ENCODE measurements at regions not wholly inside any gene's neighbourhood (a gene's known extent, or its start where the extent isn't known, plus 50 kb on each side); places are given as distances from the start of the nearest gene placed in this dataset.
"Not testable (repeated sequence)": the region's sequence is repeated elsewhere in the genome, so short reads cannot be mapped to it uniquely, and the experiment has no call there.

DNA sequence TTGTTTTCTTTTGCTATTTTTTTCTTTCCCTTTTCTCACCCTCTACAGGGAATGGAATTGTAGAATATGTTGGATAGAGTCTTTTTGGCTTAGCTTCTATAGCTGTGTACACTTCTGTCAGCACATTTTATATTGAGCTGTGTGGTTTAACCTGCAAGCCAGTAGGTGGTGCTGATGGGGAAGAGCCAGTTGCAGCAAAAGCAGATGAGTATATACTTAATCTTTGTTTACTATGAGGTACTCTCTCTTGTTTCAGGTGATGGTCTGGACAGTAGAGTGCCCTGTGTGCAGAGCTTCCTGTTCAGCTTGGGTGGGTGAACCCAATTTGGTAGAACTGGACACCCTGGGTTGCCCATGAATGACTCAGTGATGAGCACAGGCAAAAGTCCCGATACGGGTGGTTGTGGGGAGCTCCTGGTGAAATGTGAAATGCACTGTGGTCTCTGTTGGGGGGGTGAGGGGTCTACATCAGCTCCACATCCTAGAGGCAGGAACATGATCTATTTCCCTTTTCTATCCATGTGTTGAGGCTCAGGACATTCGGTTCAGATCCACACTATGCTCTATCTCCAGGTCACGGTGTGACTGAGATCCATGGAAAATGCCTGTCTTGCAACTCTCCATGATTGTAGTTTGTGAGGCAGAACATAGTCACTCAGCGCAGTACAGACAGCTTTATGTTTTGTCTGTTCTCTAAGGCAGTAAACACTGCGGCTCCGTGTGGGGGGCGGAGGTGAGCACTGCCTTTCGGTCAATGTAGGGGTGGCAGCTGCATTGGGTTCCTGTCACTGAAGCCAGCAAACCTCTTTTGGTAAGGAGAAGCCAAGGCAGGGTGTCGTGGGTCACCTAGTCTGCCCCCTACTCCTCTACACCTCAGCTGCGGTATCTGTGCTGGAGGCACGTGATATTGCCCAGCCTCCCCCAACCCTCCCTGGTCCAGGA is 353.2 kb downstream of the PRR16 start:
- no peak for DNase-seq (ENCODE audit: low spot score)

GRCh38 chr5:120818128-120818527 is 354.0 kb downstream of the PRR16 start:
- no peak for DNase-seq (ENCODE audit: low spot score)

DNA sequence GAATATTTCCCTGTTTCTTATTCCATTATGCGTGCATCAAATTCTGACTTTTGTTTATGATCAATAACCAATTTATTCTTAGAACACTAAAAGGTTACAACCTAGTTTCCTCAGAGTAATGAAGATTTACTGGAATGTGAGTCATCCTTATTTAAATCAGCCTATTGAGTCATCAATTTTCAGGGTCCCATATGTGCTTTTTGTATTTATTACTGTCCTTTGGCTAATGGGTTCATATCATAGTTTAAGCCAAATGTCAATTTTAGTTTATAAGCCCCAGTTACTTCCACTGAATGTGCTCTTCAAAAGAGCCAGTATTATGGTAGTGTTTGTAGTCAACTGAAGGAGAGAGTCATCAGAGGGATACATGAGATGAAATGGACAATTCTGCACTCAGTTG is 359.2 kb downstream of the PRR16 start:
- DNase-seq (ENCODE audit: low spot score), result no peak

DNA sequence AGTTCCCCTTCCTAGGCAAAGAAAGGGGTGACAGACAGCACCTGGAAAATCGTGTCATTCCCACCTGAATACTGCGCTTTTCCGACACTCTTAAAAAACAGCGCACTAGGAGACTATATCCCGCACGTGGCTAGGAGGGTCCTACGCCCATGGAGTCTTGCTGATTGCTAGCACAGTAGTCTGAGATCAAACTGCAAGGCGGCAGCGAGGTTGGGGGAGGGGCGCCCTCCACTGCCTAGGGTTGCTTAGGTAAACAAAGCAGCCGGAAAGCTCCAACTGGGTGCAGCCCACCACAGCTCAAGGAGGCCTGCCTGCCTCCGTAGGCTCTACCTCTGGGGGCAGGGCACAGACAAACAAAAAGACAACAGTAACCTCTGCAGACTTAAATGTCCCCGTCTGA is 367.5 kb downstream of the PRR16 start:
- not testable (repeated sequence) for DNase-seq (ENCODE audit: low spot score)

- no peak for DNase-seq (ENCODE audit: low spot score)
Measured at GRCh38 chr5:120841830-120842229, 377.7 kb downstream of the PRR16 start.

DNA sequence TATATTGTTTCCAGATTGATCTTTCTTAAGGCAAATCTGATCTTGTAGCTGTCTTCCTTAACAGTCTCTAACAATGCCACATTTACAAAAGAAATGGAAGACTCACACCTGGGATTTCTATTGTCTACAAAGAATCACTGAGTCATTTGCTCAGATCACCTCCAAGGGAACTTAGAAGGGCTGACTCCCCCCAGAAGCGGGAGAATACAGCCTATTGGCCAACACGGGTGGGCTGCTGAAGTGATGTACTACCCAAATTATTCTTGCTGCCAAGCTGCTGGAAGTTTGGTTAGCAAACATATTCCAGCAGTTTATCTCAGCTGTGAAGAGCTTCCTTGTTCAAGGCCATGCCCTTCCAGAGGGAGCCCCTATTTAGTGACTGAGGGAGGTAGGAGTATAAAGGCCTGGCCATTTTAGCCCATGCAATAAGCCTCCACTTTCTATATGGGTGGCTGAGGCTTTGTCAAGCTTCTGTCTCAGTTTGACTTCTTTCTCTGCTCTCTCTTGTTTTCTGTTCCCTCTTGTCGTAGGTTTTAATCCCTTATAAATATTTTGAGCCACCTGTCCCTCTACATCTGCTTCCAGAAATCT is 379.4 kb downstream of the PRR16 start:
- DNase-seq (ENCODE audit: low spot score), result no peak

GRCh38 chr5:120848883-120849282 is 384.8 kb downstream of the PRR16 start:
- no peak for DNase-seq (ENCODE audit: low spot score)

DNA sequence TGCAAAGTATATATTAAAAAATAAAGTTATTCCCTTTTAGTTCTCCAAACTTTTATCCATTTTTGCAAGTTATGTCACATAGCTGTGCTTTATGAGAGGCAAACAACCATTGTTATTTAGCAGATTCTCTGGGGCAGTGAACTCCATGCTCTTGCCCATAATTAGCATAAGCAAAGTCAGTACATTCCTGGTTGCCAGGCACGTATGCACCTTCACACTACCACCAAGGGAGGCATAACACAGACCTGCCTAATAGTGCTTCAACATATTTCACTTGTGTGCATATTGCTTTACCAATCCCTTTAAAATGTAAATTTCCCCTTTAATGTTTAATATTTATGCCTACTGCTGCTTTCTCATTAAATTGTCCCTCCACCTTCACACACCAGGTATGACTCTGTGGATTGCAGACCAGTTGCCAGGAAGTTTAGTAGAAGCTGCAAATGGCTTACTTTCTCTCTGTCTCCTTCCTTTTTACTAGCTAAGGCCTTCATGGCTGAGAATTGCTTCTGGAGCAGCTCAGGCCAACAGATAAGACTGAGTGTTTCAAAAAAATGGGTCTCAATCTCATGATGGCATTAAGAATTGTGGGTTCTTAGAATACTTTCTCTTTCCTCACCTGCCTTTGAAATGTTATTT is 388.2 kb downstream of the PRR16 start:
- no peak for DNase-seq (ENCODE audit: low spot score)

GRCh38 chr5:120866997-120867396 is 402.9 kb downstream of the PRR16 start:
- DNase-seq (ENCODE audit: low spot score), result no peak

- DNase-seq (ENCODE audit: low spot score), result no peak
Measured at GRCh38 chr5:120869831-120870230, 405.7 kb downstream of the PRR16 start.

DNA sequence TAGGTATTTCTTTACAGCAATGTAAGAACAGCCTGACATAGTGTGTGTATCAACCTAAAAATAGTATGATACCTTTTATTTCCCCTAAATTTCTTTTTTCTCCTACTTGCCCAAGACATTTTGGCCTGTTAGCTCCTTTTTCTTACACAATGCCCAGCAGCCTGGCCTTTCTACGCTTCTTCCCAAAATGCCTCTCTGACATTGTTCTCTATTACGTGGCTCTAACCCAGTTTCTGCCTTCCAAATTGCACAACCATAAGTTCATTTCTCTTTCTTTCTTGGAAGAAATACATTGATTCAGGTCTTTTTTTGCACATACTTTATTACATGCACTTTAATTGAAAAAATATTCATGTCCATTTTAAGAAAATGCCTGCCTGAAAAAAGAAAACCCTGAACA is 408.2 kb downstream of the PRR16 start:
- no peak for DNase-seq (ENCODE audit: low spot score)

DNA sequence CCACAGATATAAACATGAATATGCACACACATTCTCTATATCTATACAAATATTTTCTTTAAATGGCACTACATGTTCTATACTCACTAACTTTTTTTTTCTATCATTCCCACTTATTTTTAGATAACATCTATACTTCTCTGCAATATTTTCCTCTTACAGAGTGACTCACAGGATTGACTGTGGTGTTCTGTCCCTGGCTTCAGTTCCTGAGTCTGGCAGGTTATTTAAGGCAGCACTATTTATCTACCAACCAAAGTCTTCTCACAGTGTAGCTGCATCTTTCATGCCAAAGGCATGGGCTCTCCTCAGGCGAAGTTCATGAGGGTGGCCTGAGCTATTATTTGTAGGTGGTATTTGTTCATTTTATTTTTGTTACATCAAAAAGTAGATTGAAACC is 409.0 kb downstream of the PRR16 start:
- no peak for DNase-seq (ENCODE audit: low spot score)

DNA sequence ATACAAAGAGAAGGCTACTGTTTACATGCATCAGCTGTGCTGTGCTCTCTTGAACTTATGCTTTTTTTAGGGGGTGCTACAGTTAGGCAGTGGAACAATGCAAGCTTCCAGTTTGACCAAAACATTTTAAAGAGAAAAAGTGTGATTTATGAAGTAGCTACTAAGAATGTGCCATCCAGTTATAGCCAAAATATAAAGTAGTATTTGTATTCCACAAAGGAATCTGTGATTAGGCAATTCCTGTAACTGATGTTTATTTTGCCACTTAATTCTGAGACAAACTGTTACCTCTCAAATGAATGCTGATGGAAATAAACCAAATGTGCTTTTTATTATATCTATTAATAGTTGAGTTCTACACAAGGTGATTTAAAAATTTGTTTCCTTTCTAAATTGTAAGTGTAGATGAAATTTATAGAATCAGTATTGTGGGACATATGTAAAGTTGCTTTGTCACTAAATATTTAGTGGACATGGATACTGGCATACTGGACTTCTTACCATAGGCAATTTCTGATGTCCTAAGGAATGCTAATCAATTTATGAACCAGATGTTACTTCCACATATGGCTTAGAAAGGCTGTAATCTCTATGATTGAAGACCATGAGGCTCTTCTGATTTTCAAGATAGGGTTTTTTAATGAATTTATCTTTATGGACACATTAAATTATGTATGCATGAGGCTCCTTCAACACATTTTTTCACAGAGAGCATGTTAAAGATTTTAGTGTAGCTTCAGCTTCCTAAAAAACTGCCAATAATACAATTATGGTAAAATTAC is 410.2 kb downstream of the PRR16 start:
- DNase-seq (ENCODE audit: low spot score), result no peak

- no peak for DNase-seq (ENCODE audit: low spot score)
Measured at GRCh38 chr5:120882038-120882775, 418.1 kb downstream of the PRR16 start.

DNA sequence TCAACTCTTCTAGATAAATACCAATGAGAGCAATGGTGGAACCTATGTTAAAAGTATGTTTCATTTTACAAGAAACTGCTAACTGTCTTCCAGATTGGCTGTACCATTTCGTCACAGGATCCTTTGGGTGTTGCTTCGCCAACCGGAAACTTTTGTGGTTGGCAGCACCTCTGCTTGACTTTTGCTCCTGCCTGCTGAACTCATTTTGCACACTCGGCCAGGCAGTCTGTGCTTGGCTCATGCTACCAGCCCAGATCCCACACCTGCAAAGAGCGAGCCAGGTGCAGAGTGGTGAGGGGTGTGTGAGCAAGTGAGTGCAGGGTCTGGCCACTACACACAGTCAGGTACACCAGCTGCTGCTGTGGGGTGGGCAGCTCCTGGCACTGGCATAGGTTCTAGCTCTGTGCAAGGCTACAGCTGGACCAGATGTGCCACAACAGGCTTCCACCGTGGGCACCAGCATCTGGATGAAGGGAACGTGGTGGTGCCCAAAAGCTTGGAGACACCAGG is 422.3 kb downstream of the PRR16 start:
- no peak for DNase-seq (ENCODE audit: low spot score)

- DNase-seq (ENCODE audit: low spot score), result no peak
Measured at GRCh38 chr5:120895660-120896059, 431.6 kb downstream of the PRR16 start.

- peak; percentile 3 for DNase-seq (ENCODE audit: low spot score)
Measured at GRCh38 chr5:120901199-120901598, 437.1 kb downstream of the PRR16 start.

DNA sequence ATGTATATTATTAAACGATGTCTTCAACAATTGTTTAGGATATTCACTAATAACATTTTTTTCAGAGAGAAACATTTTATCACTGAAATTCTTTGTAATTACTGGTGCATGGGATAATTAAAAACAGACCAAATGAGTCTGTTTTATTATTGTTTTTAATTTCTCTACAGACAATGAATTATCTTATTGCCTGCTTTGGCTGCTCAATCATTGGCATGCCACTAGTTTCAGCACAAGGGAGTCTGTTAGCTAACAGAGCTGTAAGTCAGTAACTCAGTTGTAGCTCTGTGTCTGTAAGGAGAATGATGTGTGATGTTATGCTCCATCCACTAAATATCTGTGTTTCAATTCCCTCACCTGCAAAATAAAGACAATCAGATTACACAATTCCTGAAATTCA is 443.9 kb downstream of the PRR16 start:
- no peak for DNase-seq (ENCODE audit: low spot score)

- DNase-seq (ENCODE audit: low spot score), result no peak
Measured at GRCh38 chr5:120910629-120911028, 446.5 kb downstream of the PRR16 start.

GRCh38 chr5:120913396-120913795 is 449.3 kb downstream of the PRR16 start:
- no peak for DNase-seq (ENCODE audit: low spot score)

- no peak for DNase-seq (ENCODE audit: low spot score)
Measured at GRCh38 chr5:120917214-120917758, 453.2 kb downstream of the PRR16 start.
